IMR-90 (cell line): ENCODE measurements at regions not wholly inside any gene's neighbourhood (a gene's known extent, or its start where the extent isn't known, plus 50 kb on each side); places are given as distances from the start of the nearest gene placed in this dataset.

Source experiments
- ATAC-seq: fragments of 200-7000 bp; cut with Tn5 transposase; 2 replicates; pipeline ENCODE4 v1.9.1; 2020; ENCODE audit warnings: low read depth, mild to moderate bottlenecking, moderate library complexity
- BruUV-seq: library from RNA; stranded (reverse); fragments of 400-500 nt; replicated peaks from 2 replicates; lab custom pipeline; 2021; lab: Mats Ljungman, UMichigan
- CTCF ChIA-PET: fragments of 300-600 bp; formaldehyde crosslinking; extraction: SDS; loops from one replicate; lab custom pipeline; 2021; ENCODE audit warnings: antibody characterized with exemption; lab: Yijun Ruan, JAX
- POLR2A ChIA-PET: fragments of 300-600 bp; sonication (Branson Sonifier 250); formaldehyde crosslinking; loops from one replicate; lab custom pipeline; 2022; ENCODE audit warnings: antibody characterized with exemption; ENCODE audit not compliant: unreplicated experiment; lab: Charles Lee
- DNase-seq: peaks from one replicate; pipeline ENCODE4 v3.0.0; 2013
- H2AFZ ChIP-seq: replicated peaks from 2 replicates; pipeline ENCODE3; 2013; ENCODE audit warnings: low read length, mild to moderate bottlenecking; ENCODE audit not compliant: poor library complexity
- H2AK5ac ChIP-seq: 2 replicates; pipeline ENCODE4 v1.6.1; 2013; ENCODE audit warnings: low read depth, low read length, inconsistent platforms
- H2AK9ac ChIP-seq: replicated peaks from 2 replicates; pipeline ENCODE3; 2013; ENCODE audit warnings: mild to moderate bottlenecking, low read depth, low read length, moderate library complexity; ENCODE audit not compliant: poor library complexity
- H2BK120ac ChIP-seq: 2 replicates; pipeline ENCODE4 v1.6.1; 2013; ENCODE audit warnings: low read depth, low read length, inconsistent platforms
- H2BK15ac ChIP-seq: 3 replicates; pipeline ENCODE4 v1.6.1; 2013; ENCODE audit warnings: low read depth, low read length, inconsistent platforms
- H2BK20ac ChIP-seq: 2 replicates; pipeline ENCODE4 v1.6.1; 2013; ENCODE audit warnings: low read depth, mild to moderate bottlenecking, inconsistent platforms, low read length, moderate library complexity
- H2BK5ac ChIP-seq: 2 replicates; pipeline ENCODE4 v1.6.1; 2013; ENCODE audit warnings: mild to moderate bottlenecking, low read depth, low read length, inconsistent platforms; ENCODE audit not compliant: poor library complexity, severe bottlenecking
- H3K14ac ChIP-seq: replicated peaks from 2 replicates; pipeline ENCODE4 v1.6.1; 2013; ENCODE audit warnings: low read depth, low read length, inconsistent platforms
- H3K18ac ChIP-seq: 2 replicates; pipeline ENCODE4 v1.6.1; 2013; ENCODE audit warnings: low read depth, low read length, control low read depth
- H3K23ac ChIP-seq: 2 replicates; pipeline ENCODE4 v1.6.1; 2013; ENCODE audit warnings: low read depth, low read length, inconsistent platforms
- H3K27ac ChIP-seq: 2 replicates; pipeline ENCODE4 v1.5.1; 2013; ENCODE audit warnings: mild to moderate bottlenecking, control low read depth, low read length; ENCODE audit not compliant: insufficient read depth
- H3K27me3 ChIP-seq: 2 replicates; pipeline ENCODE4 v1.6.1; 2013; ENCODE audit warnings: low read length; ENCODE audit not compliant: control insufficient read depth, insufficient read depth
- H3K36me3 ChIP-seq: 2 replicates; pipeline ENCODE4 v1.6.1; 2013; ENCODE audit warnings: low read length, mixed read lengths; ENCODE audit not compliant: control insufficient read depth, insufficient read depth
- H3K4ac ChIP-seq: 2 replicates; pipeline ENCODE4 v1.6.1; 2013; ENCODE audit warnings: low read depth, low read length, inconsistent platforms
- H3K4me1 ChIP-seq: 2 replicates; pipeline ENCODE4 v1.6.1; 2013; ENCODE audit warnings: low read length, mixed read lengths; ENCODE audit not compliant: control insufficient read depth, insufficient read depth
- H3K4me2 ChIP-seq: 2 replicates; pipeline ENCODE4 v1.6.1; 2013; ENCODE audit warnings: low read depth, mild to moderate bottlenecking, control low read depth, low read length, moderate library complexity
- H3K4me3 ChIP-seq: 2 replicates; pipeline ENCODE4 v1.5.1; 2013; ENCODE audit warnings: low read depth, mild to moderate bottlenecking, control low read depth, low read length, moderate library complexity; ENCODE audit not compliant: insufficient read depth
- H3K56ac ChIP-seq: 2 replicates; pipeline ENCODE4 v1.6.1; 2013; ENCODE audit warnings: low read length, inconsistent platforms; ENCODE audit not compliant: insufficient read depth; ENCODE audit errors: extremely low read depth
- H3K79me1 ChIP-seq, 2 experiments: 2 replicates each; pipeline ENCODE4 v1.6.1; 2013; ENCODE audit warnings: low read length in 2 of 2, inconsistent platforms in 1 of 2, low read depth in 1 of 2
- H3K9ac ChIP-seq: 2 replicates; pipeline ENCODE4 v1.6.1; 2013; ENCODE audit warnings: low read depth, low read length, control low read depth
- H3K9me1 ChIP-seq: 2 replicates; pipeline ENCODE4 v1.6.1; 2013; ENCODE audit warnings: low read length, inconsistent platforms; ENCODE audit not compliant: insufficient read depth
- H3K9me3 ChIP-seq: 2 replicates; pipeline ENCODE4 v1.6.1; 2013; ENCODE audit warnings: low read length; ENCODE audit not compliant: control insufficient read depth, insufficient read depth
- H4K20me1 ChIP-seq: 2 replicates; pipeline ENCODE4 v1.6.1; 2013; ENCODE audit warnings: low read length, inconsistent platforms; ENCODE audit not compliant: insufficient read depth
- H4K5ac ChIP-seq: 2 replicates; pipeline ENCODE4 v1.6.1; 2013; ENCODE audit warnings: mild to moderate bottlenecking, low read depth, low read length, control low read depth
- H4K8ac ChIP-seq, 2 experiments: 2 replicates each; pipeline ENCODE4 v1.6.1; 2013; ENCODE audit warnings: low read depth in 2 of 2, low read length in 2 of 2, control low read depth in 1 of 2, inconsistent platforms in 1 of 2
- H4K91ac ChIP-seq: 2 replicates; pipeline ENCODE4 v1.6.1; 2013; ENCODE audit warnings: low read depth, low read length, inconsistent platforms; ENCODE audit not compliant: insufficient read depth
- CEBPB ChIP-seq: IDR thresholded peaks from 2 replicates; pipeline ENCODE4 v1.6.1; 2012; ENCODE audit warnings: low read depth, low read length, improper control_type of control experiment
- CHD1 ChIP-seq: IDR thresholded peaks from 2 replicates; pipeline ENCODE4 v1.6.1; 2012; ENCODE audit warnings: low read depth, low read length, improper control_type of control experiment
- CTCF ChIP-seq: conservative IDR thresholded peaks from 2 replicates; pipeline ENCODE4 v1.5.1; 2012; ENCODE audit warnings: mild to moderate bottlenecking, low read depth, low read length, improper control_type of control experiment
- MAFK ChIP-seq: IDR thresholded peaks from 2 replicates; pipeline ENCODE4 v1.6.1; 2012; ENCODE audit warnings: low read depth, low read length, improper control_type of control experiment
- POLR2A ChIP-seq: IDR thresholded peaks from 2 replicates; pipeline ENCODE4 v1.6.1; 2012; ENCODE audit warnings: mild to moderate bottlenecking, low read depth, low read length
- RAD21 ChIP-seq: IDR thresholded peaks from 2 replicates; pipeline ENCODE4 v1.6.1; 2012; ENCODE audit warnings: low read length, improper control_type of control experiment
- SMC3 ChIP-seq: fragments of 150-350 bp; IDR thresholded peaks from 2 replicates; pipeline ENCODE4 v1.6.1; 2016; ENCODE audit warnings: low read depth, mild to moderate bottlenecking, antibody characterized with exemption, low read length, moderate library complexity
- WGBS, 2 experiments: methylation state at CpG; one replicate each; pipeline versions ENCODE4 v1.1.5 to v1.1.7; 2013; ENCODE audit warnings: missing lambda C conversion rate in 2 of 2; ENCODE audit not compliant: insufficient read length in 1 of 2; ENCODE audit errors: extremely low coverage in 2 of 2; 5-methylcytosine and 5-hydroxymethylcytosine counted together
- dilution Hi-C: fragments of 300-500 bp; cut with HindIII; formaldehyde crosslinking; loops from one replicate; pipeline ENCODE4 v1.14.3; 2018; ENCODE audit warnings: low sequenced_read_pairs; ENCODE audit not compliant: unreplicated experiment
- in situ Hi-C: fragments of 300-500 bp; cut with MboI; formaldehyde crosslinking; loops from 3 replicates; pipeline ENCODE4 v1.14.3; 2019; ENCODE audit warnings: low sequenced_read_pairs, inconsistent platforms, mixed read lengths
- intact Hi-C: fragments of 100-400 bp; cut with micrococcal nuclease; formaldehyde crosslinking; loops from 2 replicates; pipeline ENCODE4 v1.10.0; 2022

- dilution Hi-C loops = no loop called here
- Histone ChIP-seq H3K4ac (no peak overlapping the region), H3K23ac (no peak overlapping the region), H3K4me1 (no peaks in the 10 kb centered on the region), H3K9me3 (peaks cover 6% of the 10 kb centered on the region), H4K91ac (no peak overlapping the region), H3K36me3 (no peaks in the 10 kb centered on the region), H4K20me1 (no peaks in the 10 kb centered on the region), H2AK9ac (no peak overlapping the region), H3K27me3 (no peaks in the 10 kb centered on the region), H3K79me1 (no peaks in the 10 kb centered on the region), H2AFZ (no peak overlapping the region), H3K18ac (no peak overlapping the region), H3K14ac (no peak overlapping the region), H2BK15ac (no peak overlapping the region), H2BK120ac (no peak overlapping the region), H4K8ac (no peak overlapping the region), H2BK20ac (no peak overlapping the region), H3K56ac (no peak overlapping the region), H3K9me1 (no peaks in the 10 kb centered on the region), H3K4me3 (no peak overlapping the region), H2AK5ac (no peak overlapping the region), H4K5ac (no peak overlapping the region), H3K27ac (no peak overlapping the region), H3K9ac (no peak overlapping the region), H2BK5ac (no peak overlapping the region), H3K4me2 (no peak overlapping the region)
- POLR2A ChIA-PET = no interaction called here
- BruUV-seq = no TSS peak
- DNase-seq (no peak), ATAC-seq (no peak)
- intact Hi-C loops = no loop called here
- in situ Hi-C loops = no loop called here
- WGBS, 2 experiments = no CpG with 5 or more reads among the region's 6 CpGs
- CTCF ChIA-PET = no interaction called here
- TF ChIP-seq CEBPB (no peak), CTCF (no peak), CHD1 (no peak), SMC3 (no peak), POLR2A (no peak), RAD21 (no peak), MAFK (no peak)
Measured at GRCh38 chr5:12358371-12359090, 454.3 kb upstream of the CTNND2 start.
